HEK293T (cell line): ENCODE measurements at regions not wholly inside any gene's neighbourhood (a gene's known extent, or its start where the extent isn't known, plus 50 kb on each side); places are given as distances from the start of the nearest gene placed in this dataset.
"Not testable (repeated sequence)": the region's sequence is repeated elsewhere in the genome, so short reads cannot be mapped to it uniquely, and the experiment has no call there.

Source experiments
- CTCF ChIA-PET: fragments of 350-600 bp; formaldehyde crosslinking; extraction: SDS; loops from one replicate; lab custom pipeline; 2021; ENCODE audit warnings: antibody characterized with exemption, inconsistent platforms; lab: Yijun Ruan, JAX
- POLR2A ChIA-PET: fragments of 350-600 bp; formaldehyde crosslinking; extraction: SDS; loops from one replicate; lab custom pipeline; 2020; ENCODE audit warnings: antibody characterized with exemption, inconsistent platforms; lab: Yijun Ruan, JAX
- DNase-seq: peaks from one replicate; pipeline ENCODE4 v3.0.0; 2012; ENCODE audit warnings: mixed read lengths; ENCODE audit errors: extremely low spot score
- ARNT ChIP-seq: fragments of 450-650 bp; IDR thresholded peaks from 2 replicates; pipeline ENCODE4 v1.6.1; 2017; ENCODE audit warnings: mild to moderate bottlenecking
- BHLHE40 ChIP-seq: fragments of 450-650 bp; IDR thresholded peaks from 2 replicates; pipeline ENCODE4 v1.6.1; 2016; ENCODE audit warnings: mild to moderate bottlenecking, moderate library complexity, borderline replicate concordance
- CTBP1 ChIP-seq: fragments of 450-650 bp; IDR thresholded peaks from 2 replicates; pipeline ENCODE4 v1.6.1; 2016; ENCODE audit warnings: borderline replicate concordance
- ELF4 ChIP-seq: fragments of 450-650 bp; IDR thresholded peaks from 2 replicates; pipeline ENCODE4 v1.6.1; 2017; ENCODE audit warnings: antibody characterized with exemption
- FOXA1 ChIP-seq: fragments of 450-650 bp; IDR thresholded peaks from 2 replicates; pipeline ENCODE4 v1.6.1; 2016; ENCODE audit warnings: mild to moderate bottlenecking
- FOXK2 ChIP-seq: fragments of 450-650 bp; IDR thresholded peaks from 2 replicates; pipeline ENCODE4 v1.6.1; 2016; ENCODE audit warnings: mild to moderate bottlenecking
- FOXM1 ChIP-seq: fragments of 450-650 bp; IDR thresholded peaks from 2 replicates; pipeline ENCODE4 v1.6.1; 2017; ENCODE audit warnings: mild to moderate bottlenecking, borderline replicate concordance
- HDGF ChIP-seq: fragments of 450-650 bp; IDR thresholded peaks from 2 replicates; pipeline ENCODE4 v1.6.1; 2017; ENCODE audit warnings: antibody characterized with exemption, borderline replicate concordance
- L3MBTL2 ChIP-seq: fragments of 450-650 bp; conservative IDR thresholded peaks from 2 replicates; pipeline ENCODE4 v1.6.1; 2016; ENCODE audit warnings: mild to moderate bottlenecking
- LEF1 ChIP-seq: fragments of 450-650 bp; IDR thresholded peaks from 2 replicates; pipeline ENCODE4 v1.6.1; 2017; ENCODE audit warnings: mild to moderate bottlenecking, borderline replicate concordance
- NFRKB ChIP-seq: fragments of 450-650 bp; IDR thresholded peaks from 2 replicates; pipeline ENCODE4 v1.6.1; 2016; ENCODE audit warnings: mild to moderate bottlenecking, moderate library complexity
- SP1 ChIP-seq: fragments of 450-650 bp; IDR thresholded peaks from 2 replicates; pipeline ENCODE4 v1.6.1; 2017
- SUZ12 ChIP-seq: fragments of 450-650 bp; IDR thresholded peaks from 2 replicates; pipeline ENCODE4 v1.6.1; 2016; ENCODE audit warnings: mild to moderate bottlenecking
- TARDBP ChIP-seq: fragments of 450-650 bp; IDR thresholded peaks from 2 replicates; pipeline ENCODE4 v1.6.1; 2016
- ZNF384 ChIP-seq: fragments of 450-650 bp; IDR thresholded peaks from 2 replicates; pipeline ENCODE4 v1.6.1; 2016
- TF ChIP-seq, protein P1 (sequence below): fragments of 450-650 bp; IDR thresholded peaks from 2 replicates; pipeline ENCODE4 v1.6.1; 2016

DNA sequence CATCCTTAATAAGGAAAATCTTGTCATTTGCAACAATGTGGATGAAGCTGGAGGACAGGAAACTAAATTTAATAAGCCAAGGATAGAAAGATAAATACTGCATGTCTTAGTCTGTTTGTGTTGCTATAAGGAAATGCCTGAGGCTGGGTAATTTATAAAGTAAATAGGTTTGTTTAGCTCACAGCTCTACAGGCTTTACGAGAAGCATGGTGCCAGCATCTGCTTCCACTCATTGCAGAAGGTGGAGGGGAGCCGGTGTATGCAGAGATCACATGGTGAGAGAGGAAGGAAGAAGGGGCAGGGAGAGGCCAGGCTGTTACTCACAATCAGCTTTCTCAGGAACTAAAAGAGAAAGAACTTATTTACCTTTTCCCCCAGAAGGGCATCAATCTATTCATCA lies 118.9 kb upstream of the SMLR1 start:
- CTCF ChIA-PET = interaction anchor here (1.4 kb wide), 1 partner anchor 10 kb away, joined by 7 read pairs; no protein-coding TSS in a partner anchor
- TF ChIP-seq FOXM1 = no peak
- TF ChIP-seq CTBP1 = no peak
- TF ChIP-seq HDGF = no peak
- no peak for TF ChIP-seq FOXA1
- TF ChIP-seq, protein P1, sequence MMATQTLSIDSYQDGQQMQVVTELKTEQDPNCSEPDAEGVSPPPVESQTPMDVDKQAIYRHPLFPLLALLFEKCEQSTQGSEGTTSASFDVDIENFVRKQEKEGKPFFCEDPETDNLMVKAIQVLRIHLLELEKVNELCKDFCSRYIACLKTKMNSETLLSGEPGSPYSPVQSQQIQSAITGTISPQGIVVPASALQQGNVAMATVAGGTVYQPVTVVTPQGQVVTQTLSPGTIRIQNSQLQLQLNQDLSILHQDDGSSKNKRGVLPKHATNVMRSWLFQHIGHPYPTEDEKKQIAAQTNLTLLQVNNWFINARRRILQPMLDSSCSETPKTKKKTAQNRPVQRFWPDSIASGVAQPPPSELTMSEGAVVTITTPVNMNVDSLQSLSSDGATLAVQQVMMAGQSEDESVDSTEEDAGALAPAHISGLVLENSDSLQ = no peak
- TF ChIP-seq SUZ12 = no peak
- no peak for TF ChIP-seq ZNF384
- no peak for TF ChIP-seq LEF1
- no peak for TF ChIP-seq ELF4
- TF ChIP-seq NFRKB = no peak
- TF ChIP-seq L3MBTL2 = no peak
- TF ChIP-seq BHLHE40 = no peak
- TF ChIP-seq SP1 = no peak
- no peak for TF ChIP-seq TARDBP
- no peak for DNase-seq
- POLR2A ChIA-PET = no interaction called here

DNA sequence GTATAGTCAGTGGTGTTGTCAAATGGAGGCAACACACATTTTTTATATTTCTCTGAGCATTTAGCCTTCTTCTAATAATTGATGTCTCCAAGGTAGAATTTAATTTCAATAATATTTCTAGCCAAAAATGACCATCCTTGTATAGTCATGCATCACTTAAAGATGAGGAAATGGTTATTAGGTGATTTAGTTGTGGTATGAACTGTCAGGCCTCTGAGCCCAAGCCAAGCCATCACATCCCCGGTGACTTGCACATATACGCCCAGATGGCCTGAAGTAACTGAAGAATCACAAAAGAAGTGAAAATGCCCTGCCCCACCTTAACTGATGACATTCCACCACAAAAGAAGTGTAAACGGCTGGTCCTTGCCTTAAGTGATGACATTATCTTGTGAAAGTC lies 115.6 kb upstream of the SMLR1 start:
- POLR2A ChIA-PET = not testable (repeated sequence)

DNA sequence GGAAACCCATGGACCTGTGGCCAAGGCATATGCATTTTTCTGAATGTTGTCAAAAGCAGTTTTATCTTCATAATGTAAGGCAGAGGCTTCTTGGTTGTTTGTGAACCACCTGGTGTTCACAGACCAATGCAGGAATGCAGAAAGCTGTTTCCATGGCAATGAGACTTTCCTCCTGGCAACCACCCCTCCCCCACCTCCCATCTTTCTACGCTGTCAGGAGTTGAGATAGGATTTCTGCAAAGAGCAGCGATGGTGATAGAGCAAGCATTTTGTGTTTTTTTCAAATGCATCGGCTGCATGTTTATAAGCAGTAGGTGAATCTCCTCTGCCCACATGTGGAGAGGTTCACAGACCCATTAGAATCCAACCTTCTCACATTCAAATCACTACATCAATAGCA lies 114.1 kb upstream of the SMLR1 start:
- CTCF ChIA-PET = no interaction called here
- TF ChIP-seq FOXA1 (no peak), NFRKB (no peak)
- POLR2A ChIA-PET = no interaction called here
- DNase-seq = no peak

More for the DNA sequence above, 115.6 kb upstream of the SMLR1 start:
- CTCF ChIA-PET, DNase-seq: not testable (repeated sequence)

DNA sequence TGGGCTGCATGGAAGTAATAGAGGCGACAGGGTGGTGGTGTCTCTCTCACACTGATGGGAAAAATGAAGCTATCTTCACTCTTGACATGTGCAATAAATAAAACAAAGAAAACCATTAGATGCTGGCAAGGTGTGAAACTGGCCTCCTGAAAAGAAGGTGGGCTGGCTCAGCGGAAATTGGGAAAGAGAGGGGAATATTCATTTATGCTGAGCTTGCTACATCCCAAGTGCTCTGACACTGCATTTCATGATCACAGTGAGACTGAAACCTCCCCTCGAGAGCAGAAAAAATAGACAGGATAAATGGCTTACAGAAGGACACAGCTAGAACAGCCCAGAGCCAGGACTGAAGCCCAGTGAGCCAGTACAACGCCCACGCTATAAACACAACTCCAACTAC lies 112.1 kb upstream of the SMLR1 start:
- POLR2A ChIA-PET = no interaction called here

DNA sequence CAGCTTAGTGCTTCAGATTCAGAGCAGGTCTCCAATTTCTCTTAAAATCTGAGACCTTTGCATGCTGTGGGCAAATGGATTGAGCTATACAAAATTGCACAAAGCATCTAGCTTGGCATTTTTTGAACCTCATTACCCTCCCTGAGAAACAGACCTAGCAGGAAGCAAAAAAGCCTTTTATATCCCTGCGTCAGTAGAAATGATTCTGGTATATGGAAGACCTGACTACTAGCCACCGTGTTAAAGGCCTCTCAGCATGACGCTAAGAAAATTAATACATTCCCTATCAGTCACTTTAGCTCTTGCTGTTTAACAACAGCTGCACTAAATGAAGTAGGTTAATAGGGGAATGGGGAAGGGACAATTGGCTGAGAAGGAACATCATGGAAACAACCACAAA lies 110.7 kb upstream of the SMLR1 start:
- DNase-seq = no peak
- CTCF ChIA-PET = interaction anchor here (0.8 kb wide), 1 partner anchor 18 kb away, joined by 3 read pairs; no protein-coding TSS in a partner anchor
- TF ChIP-seq, protein P1 = no peak
- TF ChIP-seq NFRKB = no peak
- no peak for TF ChIP-seq CTBP1
- no peak for TF ChIP-seq L3MBTL2
- no peak for TF ChIP-seq ELF4
- TF ChIP-seq SUZ12 = no peak
- no peak for TF ChIP-seq FOXK2
- TF ChIP-seq HDGF = no peak
- TF ChIP-seq ZNF384 = no peak
- TF ChIP-seq TARDBP = no peak
- no peak for TF ChIP-seq LEF1
- TF ChIP-seq BHLHE40 = no peak
- TF ChIP-seq SP1 = no peak
- no peak for TF ChIP-seq ARNT
- no peak for TF ChIP-seq FOXM1
- no peak for TF ChIP-seq FOXA1
- POLR2A ChIA-PET = no interaction called here

More for the DNA sequence above, 112.1 kb upstream of the SMLR1 start:
- no peak for DNase-seq
- CTCF ChIA-PET = interaction anchor here (1.4 kb wide), 1 partner anchor 17 kb away, joined by 8 read pairs; no protein-coding TSS in a partner anchor
- TF ChIP-seq ELF4 (no peak), HDGF (no peak), FOXM1 (no peak), FOXK2 (no peak), TARDBP (no peak), FOXA1 (no peak), L3MBTL2 (no peak), SUZ12 (no peak), SP1 (no peak), LEF1 (no peak)

DNA sequence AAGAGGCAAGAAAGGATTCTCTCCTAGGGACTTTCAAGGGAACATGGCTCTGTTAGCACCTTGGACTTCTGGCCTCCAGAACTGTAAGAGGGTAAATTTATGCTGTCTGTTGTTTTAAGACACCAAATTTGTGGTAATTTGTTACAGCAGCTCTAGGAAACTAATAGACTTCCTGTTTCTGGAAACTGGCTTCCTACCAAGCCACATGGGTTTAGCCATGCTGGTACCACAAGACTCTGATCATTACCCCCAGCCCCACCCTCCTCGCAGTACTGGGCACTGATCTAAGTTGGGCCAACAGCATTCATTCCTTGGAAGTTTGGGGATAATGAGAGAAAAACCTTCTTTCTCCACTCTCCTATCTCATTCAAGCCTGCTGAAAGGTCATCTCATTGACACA lies 109.5 kb upstream of the SMLR1 start:
- ChIA-PET POLR2A (no interaction called here), CTCF (no interaction called here)
- DNase-seq = no peak
- TF ChIP-seq ARNT = no peak
- no peak for TF ChIP-seq FOXA1
- TF ChIP-seq FOXM1 = no peak
- no peak for TF ChIP-seq ZNF384
- TF ChIP-seq BHLHE40 = no peak
- no peak for TF ChIP-seq TARDBP
- TF ChIP-seq, protein P1 = no peak
- no peak for TF ChIP-seq HDGF
- no peak for TF ChIP-seq SUZ12
- TF ChIP-seq LEF1 = no peak
